GM12873 (cell line): ENCODE measurements at regions not wholly inside any gene's neighbourhood (a gene's known extent, or its start where the extent isn't known, plus 50 kb on each side); places are given as distances from the start of the nearest gene placed in this dataset.

Experiments
- CTCF ChIP-seq: IDR thresholded peaks from 2 replicates; pipeline ENCODE4 v1.5.1; 2012; ENCODE audit warnings: low read depth, mild to moderate bottlenecking, moderate library complexity, low read length, control low read depth; ENCODE audit not compliant: insufficient read depth; ENCODE audit errors: missing control alignments

- TF ChIP-seq CTCF: no peak
Observed at GRCh38 chr10:21326594-21327288, 198.7 kb downstream of the SKIDA1 start.

- no peak for TF ChIP-seq CTCF
Observed at GRCh38 chr10:21318540-21319167, 206.8 kb downstream of the SKIDA1 start.

GRCh38 chr10:21317902-21318301 lies 207.6 kb downstream of the SKIDA1 start:
- no peak for TF ChIP-seq CTCF

GRCh38 chr10:21315645-21316220 lies 209.7 kb downstream of the SKIDA1 start:
- TF ChIP-seq CTCF: no peak

GRCh38 chr10:21314906-21315644 lies 210.4 kb downstream of the SKIDA1 start:
- TF ChIP-seq CTCF: no peak

- TF ChIP-seq CTCF: no peak
Observed at GRCh38 chr10:21314111-21314626, 211.3 kb downstream of the SKIDA1 start.

GRCh38 chr10:21313691-21314090 lies 211.8 kb downstream of the SKIDA1 start:
- no peak for TF ChIP-seq CTCF
